ENCODE measurements at regions not wholly inside any gene's neighbourhood (a gene's known extent, or its start where the extent isn't known, plus 50 kb on each side); places are given as distances from the start of the nearest gene placed in this dataset.

DNA sequence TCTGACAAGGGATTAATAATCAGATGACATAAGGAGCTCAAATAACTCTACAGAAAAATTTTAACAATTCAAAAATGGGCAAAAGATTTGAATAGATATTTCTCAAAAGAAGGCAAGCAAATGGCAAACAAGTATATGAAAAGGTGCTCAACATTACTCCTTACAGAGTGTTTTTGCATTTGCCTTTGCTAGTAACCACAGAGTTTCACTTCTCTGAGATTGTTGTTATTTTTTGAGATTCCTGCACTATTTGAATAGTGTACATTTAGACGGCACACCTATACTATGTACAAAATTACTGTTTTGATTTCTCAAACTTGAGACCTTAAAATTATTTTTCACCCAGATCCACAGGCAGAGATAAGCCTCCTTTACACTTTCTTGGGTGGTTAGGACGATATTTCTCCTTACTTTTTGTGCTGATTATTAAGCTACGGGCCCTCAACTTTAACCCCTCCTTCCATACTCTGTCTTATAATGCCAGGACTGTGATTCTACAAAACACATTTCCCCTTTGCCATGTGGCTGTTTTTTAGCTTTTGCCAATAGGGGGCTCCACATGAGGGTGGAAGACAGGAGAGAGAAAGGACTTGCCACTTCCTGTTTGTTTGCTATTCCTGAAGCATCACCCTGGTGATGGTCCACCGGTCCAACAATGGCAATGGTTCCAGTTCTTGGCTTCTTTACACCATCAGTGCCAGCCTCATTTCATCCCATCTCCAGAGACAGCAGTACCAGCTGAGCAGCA, 65.0 kb upstream of the DAP start:
- Histone ChIP-seq H3K4me1 (ENCODE audit: control insufficient read depth in 2 of 2, insufficient read depth in 2 of 2, low read length in 2 of 2) (peaks cover 8 to 21% of the 10 kb centered on the region in 2 donors), H3K4me2 (replicated peaks; ENCODE audit: low read depth, low read length, poor library complexity, severe bottlenecking) (peak overlapping the region; percentile 41), H3K79me2 (ENCODE audit: control insufficient read depth, insufficient read depth, low read length) (no peaks in the 10 kb centered on the region), H2AFZ (ENCODE audit: insufficient read depth, low read depth, low read length, poor library complexity, severe bottlenecking) (peak overlapping the region; percentile 2), H3K4me3 (ENCODE audit: control extremely low read depth in 1 of 5, extremely low read depth in 1 of 5, insufficient read depth in 1 of 5, low read depth in 2 of 5, low read length in 4 of 5) (peak overlapping the region in 1 of 5 experiments; percentile 8), H4K20me1 (ENCODE audit: control insufficient read depth, insufficient read depth, low read length, poor library complexity, severe bottlenecking) (no peaks in the 10 kb centered on the region), H3K36me3 (replicated peaks in 1 of 2; ENCODE audit: control extremely low read depth in 1 of 2, control insufficient read depth in 1 of 2, extremely low read depth in 1 of 2, insufficient read depth in 2 of 2, low read length in 1 of 2) (no peaks in the 10 kb centered on the region), H3K9ac (ENCODE audit: low read length) (no peak overlapping the region), H3K27ac (ENCODE audit: low read length in 2 of 2) (no peak overlapping the region), H3K27me3 (replicated peaks in 1 of 4; ENCODE audit: control extremely low read depth in 1 of 4, control insufficient read depth in 3 of 4, insufficient read depth in 4 of 4, low read length in 3 of 4) (peaks cover 0 to 5% (median 2%) of the 10 kb centered on the region in 4 experiments), H3K9me3 (ENCODE audit: control extremely low read depth in 1 of 3, control insufficient read depth in 2 of 3, insufficient read depth in 1 of 3, low read length in 2 of 3) (peaks cover 0 to 6% (median 0%) of the 10 kb centered on the region in 3 donors)
- CTCF ChIA-PET = interaction anchor here (1.5 kb wide), 1 partner anchor 31 kb away, joined by 3 read pairs; no protein-coding TSS in a partner anchor
- WGBS (ENCODE audit: insufficient coverage) = 55% methylated on average over 3 of the region's 4 CpGs
- no peaks in the 10 kb centered on the region for H3K9me3 Mint-ChIP-seq (ENCODE audit: insufficient read depth)
- intact Hi-C loops (cut with micrococcal nuclease) = no loop called here
- peak overlapping the region; percentile 72 for H3K4me3 Mint-ChIP-seq
- peaks cover 22% of the 10 kb centered on the region for H3K4me1 Mint-ChIP-seq
- TF ChIP-seq EZH2 (IDR thresholded peaks at IDR 0.05; ENCODE audit: borderline replicate concordance, insufficient read depth, low read depth, low read length, poor library complexity, severe bottlenecking) = no peak
- TF ChIP-seq, protein P1, sequence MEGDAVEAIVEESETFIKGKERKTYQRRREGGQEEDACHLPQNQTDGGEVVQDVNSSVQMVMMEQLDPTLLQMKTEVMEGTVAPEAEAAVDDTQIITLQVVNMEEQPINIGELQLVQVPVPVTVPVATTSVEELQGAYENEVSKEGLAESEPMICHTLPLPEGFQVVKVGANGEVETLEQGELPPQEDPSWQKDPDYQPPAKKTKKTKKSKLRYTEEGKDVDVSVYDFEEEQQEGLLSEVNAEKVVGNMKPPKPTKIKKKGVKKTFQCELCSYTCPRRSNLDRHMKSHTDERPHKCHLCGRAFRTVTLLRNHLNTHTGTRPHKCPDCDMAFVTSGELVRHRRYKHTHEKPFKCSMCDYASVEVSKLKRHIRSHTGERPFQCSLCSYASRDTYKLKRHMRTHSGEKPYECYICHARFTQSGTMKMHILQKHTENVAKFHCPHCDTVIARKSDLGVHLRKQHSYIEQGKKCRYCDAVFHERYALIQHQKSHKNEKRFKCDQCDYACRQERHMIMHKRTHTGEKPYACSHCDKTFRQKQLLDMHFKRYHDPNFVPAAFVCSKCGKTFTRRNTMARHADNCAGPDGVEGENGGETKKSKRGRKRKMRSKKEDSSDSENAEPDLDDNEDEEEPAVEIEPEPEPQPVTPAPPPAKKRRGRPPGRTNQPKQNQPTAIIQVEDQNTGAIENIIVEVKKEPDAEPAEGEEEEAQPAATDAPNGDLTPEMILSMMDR (IDR thresholded peaks at IDR 0.05) = no peak
- H3K27me3 Mint-ChIP-seq = peaks cover 6% of the 10 kb centered on the region
- ATAC-seq (ENCODE audit: low read depth) = peak; percentile 62
- peak; percentile 32 for DNase-seq
- H3K27ac Mint-ChIP-seq = peak overlapping the region; percentile 83
- POLR2A ChIA-PET = no interaction called here

DNA sequence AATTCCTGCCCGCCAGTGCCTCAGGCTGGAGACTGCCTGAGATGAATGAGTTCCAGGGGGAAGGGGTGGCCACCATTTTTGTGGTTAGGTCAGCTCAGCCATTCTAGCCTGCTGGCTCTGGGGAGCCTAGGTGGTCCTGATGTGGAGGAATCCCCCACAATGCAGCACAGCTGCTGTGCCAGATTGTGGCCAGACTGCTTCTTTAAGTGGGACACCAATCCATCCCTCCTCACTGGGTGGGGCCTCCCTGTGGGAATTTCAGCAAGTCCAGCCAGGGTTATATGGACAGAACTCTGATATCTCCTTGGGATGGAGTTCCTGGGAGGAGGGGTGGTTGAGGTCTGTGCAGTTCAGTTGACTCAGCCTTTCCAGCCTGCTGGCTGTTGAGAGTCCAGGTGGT, 51.2 kb upstream of the DAP start:
- H4K20me1 ChIP-seq (ENCODE audit: control insufficient read depth, insufficient read depth, low read length, poor library complexity, severe bottlenecking) = no peaks in the 10 kb centered on the region
- WGBS (ENCODE audit: insufficient coverage) = no CpG with 5 or more reads among the region's 1 CpG
- CTCF ChIA-PET = no interaction called here
- POLR2A ChIA-PET = no interaction called here
- H3K9ac ChIP-seq (ENCODE audit: low read length) = no peak overlapping the region
- no peaks in the 10 kb centered on the region for H3K4me1 ChIP-seq (ENCODE audit: control insufficient read depth in 2 of 2, insufficient read depth in 2 of 2, low read length in 2 of 2)
- intact Hi-C loops (cut with micrococcal nuclease) = no loop called here
- H3K4me1 Mint-ChIP-seq = peaks cover 1% of the 10 kb centered on the region
- no peak overlapping the region for H3K4me3 ChIP-seq (ENCODE audit: control extremely low read depth in 1 of 5, extremely low read depth in 1 of 5, insufficient read depth in 1 of 5, low read depth in 2 of 5, low read length in 4 of 5)
- no peaks in the 10 kb centered on the region for H3K9me3 ChIP-seq (ENCODE audit: control extremely low read depth in 1 of 3, control insufficient read depth in 2 of 3, insufficient read depth in 1 of 3, low read length in 2 of 3)
- TF ChIP-seq, protein P1 (IDR thresholded peaks at IDR 0.05) = no peak
- no peak for TF ChIP-seq EZH2 (IDR thresholded peaks at IDR 0.05; ENCODE audit: borderline replicate concordance, insufficient read depth, low read depth, low read length, poor library complexity, severe bottlenecking)
- H3K36me3 ChIP-seq (replicated peaks in 1 of 2; ENCODE audit: control extremely low read depth in 1 of 2, control insufficient read depth in 1 of 2, extremely low read depth in 1 of 2, insufficient read depth in 2 of 2, low read length in 1 of 2) = no peaks in the 10 kb centered on the region
- no peak overlapping the region for H3K27ac Mint-ChIP-seq
- no peak overlapping the region for H3K4me2 ChIP-seq (replicated peaks; ENCODE audit: low read depth, low read length, poor library complexity, severe bottlenecking)
- H3K79me2 ChIP-seq (ENCODE audit: control insufficient read depth, insufficient read depth, low read length) = no peaks in the 10 kb centered on the region
- no peak overlapping the region for H3K4me3 Mint-ChIP-seq
- no peak for ATAC-seq (ENCODE audit: low read depth)
- H3K9me3 Mint-ChIP-seq (ENCODE audit: insufficient read depth) = peaks cover 2% of the 10 kb centered on the region
- no peak for DNase-seq
- no peak overlapping the region for H3K27ac ChIP-seq (ENCODE audit: low read length in 2 of 2)
- H3K27me3 ChIP-seq (replicated peaks in 1 of 4; ENCODE audit: control extremely low read depth in 1 of 4, control insufficient read depth in 3 of 4, insufficient read depth in 4 of 4, low read length in 3 of 4) = peaks cover 0 to 7% (median 3%) of the 10 kb centered on the region in 4 experiments
- no peak overlapping the region for H2AFZ ChIP-seq (ENCODE audit: insufficient read depth, low read depth, low read length, poor library complexity, severe bottlenecking)
- H3K27me3 Mint-ChIP-seq = peaks cover 22% of the 10 kb centered on the region
